GM12892 (cell line): ENCODE measurements at regions not wholly inside any gene's neighbourhood (a gene's known extent, or its start where the extent isn't known, plus 50 kb on each side); places are given as distances from the start of the nearest gene placed in this dataset.

ENCODE experiments used
- POLR2A ChIP-seq: IDR thresholded peaks from 2 replicates; pipeline ENCODE4 v1.6.1; 2011; ENCODE audit warnings: low read depth, low read length, control low read depth
- POLR2AphosphoS5 ChIP-seq: IDR thresholded peaks from 2 replicates; pipeline ENCODE4 v1.6.1; 2011; ENCODE audit warnings: low read depth, low read length, control low read depth

DNA sequence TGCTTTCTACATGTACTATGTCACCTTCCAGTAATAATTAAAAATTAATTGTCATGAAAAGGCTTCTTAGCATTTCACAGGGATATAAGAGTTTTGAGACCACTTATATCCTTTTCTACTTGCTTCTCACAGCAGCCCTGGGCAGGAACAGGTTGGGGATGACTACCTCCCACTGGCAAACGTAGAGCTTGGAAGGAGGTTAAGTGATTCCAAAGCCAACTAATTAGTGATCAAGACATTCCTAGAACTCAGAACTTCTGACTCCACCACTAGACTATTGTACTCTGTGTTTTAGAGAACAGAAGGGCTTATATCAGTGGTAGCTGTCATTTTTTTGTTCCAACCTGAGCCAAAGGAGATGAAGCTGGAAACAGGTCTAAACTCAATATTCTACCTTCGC, 364.5 kb upstream of the BOD1L1 start:
- TF ChIP-seq POLR2A (no peak), POLR2AphosphoS5 (no peak)
